BLaER1 (cell line): ENCODE measurements at regions not wholly inside any gene's neighbourhood (a gene's known extent, or its start where the extent isn't known, plus 50 kb on each side); places are given as distances from the start of the nearest gene placed in this dataset.
"Not testable (repeated sequence)": the region's sequence is repeated elsewhere in the genome, so short reads cannot be mapped to it uniquely, and the experiment has no call there.

Experiments used
- H3K27ac ChIP-seq: shearing (Covaris generic); formaldehyde crosslinking; 2 replicates; pipeline ENCODE4 v1.8.1; 2022
- H3K27me3 ChIP-seq: shearing (Covaris generic); formaldehyde crosslinking; 2 replicates; pipeline ENCODE4 v1.8.1; 2022
- H3K36me3 ChIP-seq: shearing (Covaris generic); formaldehyde crosslinking; 2 replicates; pipeline ENCODE4 v1.8.1; 2022
- H3K4me1 ChIP-seq: shearing (Covaris generic); formaldehyde crosslinking; 2 replicates; pipeline ENCODE4 v1.8.1; 2022
- H3K4me2 ChIP-seq: shearing (Covaris generic); formaldehyde crosslinking; 2 replicates; pipeline ENCODE4 v1.8.1; 2022
- H3K4me3 ChIP-seq: shearing (Covaris generic); formaldehyde crosslinking; 2 replicates; pipeline ENCODE4 v1.8.1; 2022
- H3K9ac ChIP-seq: shearing (Covaris generic); formaldehyde crosslinking; 2 replicates; pipeline ENCODE4 v1.8.1; 2022
- H3K9me3 ChIP-seq: shearing (Covaris generic); formaldehyde crosslinking; 2 replicates; pipeline ENCODE4 v1.8.1; 2022
- H4K20me1 ChIP-seq: shearing (Covaris generic); formaldehyde crosslinking; 2 replicates; pipeline ENCODE4 v1.8.1; 2022
- Cebpa-rat ChIP-seq: shearing (Covaris generic); IDR thresholded peaks from 2 replicates; pipeline ENCODE4 v1.8.1; 2022

- no peak overlapping the region for H3K4me3 ChIP-seq
- no peak overlapping the region for H3K27ac ChIP-seq
- TF ChIP-seq Cebpa-rat: no peak
- no peaks in the 10 kb centered on the region for H3K4me1 ChIP-seq
- H3K9ac ChIP-seq: no peak overlapping the region
- H3K36me3 ChIP-seq: no peaks in the 10 kb centered on the region
- H4K20me1 ChIP-seq: no peaks in the 10 kb centered on the region
- H3K4me2 ChIP-seq: no peak overlapping the region
- H3K9me3 ChIP-seq: no peaks in the 10 kb centered on the region
- H3K27me3 ChIP-seq: no peaks in the 10 kb centered on the region
Observed at GRCh38 chr3:110512961-110513360, 558.7 kb upstream of the NECTIN3 start.

DNA sequence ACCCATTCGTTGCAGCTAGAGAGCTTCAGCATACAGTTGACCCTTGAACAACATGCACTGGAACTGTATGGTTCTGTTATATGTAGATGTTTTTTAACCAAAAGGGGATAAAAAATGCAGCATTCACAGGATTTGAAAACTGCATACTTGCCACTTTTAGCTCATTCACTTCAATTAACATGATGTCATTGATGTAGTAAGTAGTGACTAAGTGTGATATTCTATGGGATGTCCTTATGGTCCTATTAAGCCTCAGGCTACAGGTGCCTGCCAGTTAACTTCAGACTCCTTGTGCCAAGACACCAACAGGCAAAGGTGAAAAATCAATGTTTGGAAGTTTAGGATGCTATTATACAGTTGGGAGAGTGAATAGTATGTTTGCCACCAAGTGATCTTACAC, 553.6 kb upstream of the NECTIN3 start:
- Histone ChIP-seq H3K27ac (no peak overlapping the region), H3K4me2 (no peak overlapping the region), H3K36me3 (no peaks in the 10 kb centered on the region), H3K9me3 (no peaks in the 10 kb centered on the region), H3K4me1 (no peaks in the 10 kb centered on the region), H3K27me3 (no peaks in the 10 kb centered on the region), H3K4me3 (no peak overlapping the region), H3K9ac (no peak overlapping the region), H4K20me1 (no peaks in the 10 kb centered on the region)
- no peak for TF ChIP-seq Cebpa-rat

DNA sequence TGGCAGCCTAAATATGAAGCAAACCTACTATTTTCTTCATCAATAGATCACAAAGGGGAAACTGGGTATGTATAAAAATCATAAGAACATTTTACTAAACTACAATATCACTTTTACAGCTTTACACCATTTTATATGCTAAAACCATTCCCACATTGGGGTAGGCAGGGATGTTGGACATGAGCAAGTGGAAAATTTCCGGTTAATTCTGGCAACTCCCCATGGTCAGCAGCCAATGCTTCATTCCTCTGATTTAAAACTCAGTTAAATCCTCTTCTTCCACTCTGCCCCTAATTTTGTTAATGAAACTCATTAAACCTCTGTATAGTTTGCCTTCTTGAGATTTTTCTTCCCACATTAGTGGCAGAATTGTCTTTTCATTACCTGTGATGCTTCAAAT, 552.5 kb upstream of the NECTIN3 start:
- H3K4me1 ChIP-seq: no peaks in the 10 kb centered on the region
- no peak overlapping the region for H3K9ac ChIP-seq
- H3K4me2 ChIP-seq: no peak overlapping the region
- no peaks in the 10 kb centered on the region for H3K36me3 ChIP-seq
- H3K27me3 ChIP-seq: no peaks in the 10 kb centered on the region
- no peak for TF ChIP-seq Cebpa-rat
- no peak overlapping the region for H3K27ac ChIP-seq
- no peaks in the 10 kb centered on the region for H4K20me1 ChIP-seq
- H3K9me3 ChIP-seq: no peaks in the 10 kb centered on the region
- no peak overlapping the region for H3K4me3 ChIP-seq

DNA sequence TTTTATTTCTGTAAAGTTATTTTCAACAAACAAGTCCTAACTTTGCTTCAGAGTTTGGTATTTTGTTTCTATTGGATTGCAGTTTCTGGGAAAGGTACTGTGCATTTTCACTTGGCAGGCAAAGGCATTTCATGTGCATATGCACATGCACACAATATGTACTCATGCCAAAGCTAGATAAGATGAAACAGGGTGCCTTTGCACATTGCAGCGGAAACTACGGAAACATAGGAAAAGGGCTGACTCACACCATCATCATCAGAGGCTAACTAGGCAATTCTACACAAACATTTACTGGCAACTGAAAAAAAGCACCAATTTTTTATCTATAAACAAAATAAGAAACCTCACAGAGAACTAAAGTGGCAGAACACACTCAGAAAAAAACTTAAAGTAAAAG, 550.6 kb upstream of the NECTIN3 start:
- no peak overlapping the region for H3K27ac ChIP-seq
- no peaks in the 10 kb centered on the region for H4K20me1 ChIP-seq
- H3K36me3 ChIP-seq: no peaks in the 10 kb centered on the region
- no peak overlapping the region for H3K4me3 ChIP-seq
- H3K4me1 ChIP-seq: no peaks in the 10 kb centered on the region
- H3K9me3 ChIP-seq: no peaks in the 10 kb centered on the region
- no peak overlapping the region for H3K9ac ChIP-seq
- no peaks in the 10 kb centered on the region for H3K27me3 ChIP-seq
- no peak overlapping the region for H3K4me2 ChIP-seq
- no peak for TF ChIP-seq Cebpa-rat

DNA sequence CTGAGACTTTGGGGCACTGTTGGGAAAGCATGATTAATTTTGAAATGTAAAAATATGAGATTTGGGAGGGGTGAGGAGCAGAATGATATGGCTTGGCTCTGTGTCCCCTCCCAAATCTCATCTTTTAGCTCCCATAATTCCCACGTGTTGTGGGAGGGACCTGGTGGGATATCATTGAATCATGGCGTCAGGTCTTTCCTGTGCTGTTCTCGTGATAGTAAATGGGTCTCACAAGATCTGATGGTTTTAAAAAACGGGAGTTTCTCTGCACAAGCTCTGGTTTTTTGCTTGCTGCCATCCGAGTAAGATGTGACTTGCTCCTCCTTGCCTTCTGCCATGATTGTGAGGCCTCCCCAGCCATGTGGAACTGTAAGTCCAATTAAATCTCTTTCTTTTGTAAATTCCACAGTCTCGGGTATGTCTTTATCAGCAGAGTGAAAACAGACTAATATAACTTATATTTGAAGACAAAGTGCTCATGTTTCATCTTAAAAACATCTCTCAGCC, 546.0 kb upstream of the NECTIN3 start:
- H3K4me2 ChIP-seq, H3K36me3 ChIP-seq, H3K4me3 ChIP-seq, H3K27me3 ChIP-seq, H3K9me3 ChIP-seq, H3K9ac ChIP-seq, H3K27ac ChIP-seq, H3K4me1 ChIP-seq, H4K20me1 ChIP-seq: not testable (repeated sequence)

DNA sequence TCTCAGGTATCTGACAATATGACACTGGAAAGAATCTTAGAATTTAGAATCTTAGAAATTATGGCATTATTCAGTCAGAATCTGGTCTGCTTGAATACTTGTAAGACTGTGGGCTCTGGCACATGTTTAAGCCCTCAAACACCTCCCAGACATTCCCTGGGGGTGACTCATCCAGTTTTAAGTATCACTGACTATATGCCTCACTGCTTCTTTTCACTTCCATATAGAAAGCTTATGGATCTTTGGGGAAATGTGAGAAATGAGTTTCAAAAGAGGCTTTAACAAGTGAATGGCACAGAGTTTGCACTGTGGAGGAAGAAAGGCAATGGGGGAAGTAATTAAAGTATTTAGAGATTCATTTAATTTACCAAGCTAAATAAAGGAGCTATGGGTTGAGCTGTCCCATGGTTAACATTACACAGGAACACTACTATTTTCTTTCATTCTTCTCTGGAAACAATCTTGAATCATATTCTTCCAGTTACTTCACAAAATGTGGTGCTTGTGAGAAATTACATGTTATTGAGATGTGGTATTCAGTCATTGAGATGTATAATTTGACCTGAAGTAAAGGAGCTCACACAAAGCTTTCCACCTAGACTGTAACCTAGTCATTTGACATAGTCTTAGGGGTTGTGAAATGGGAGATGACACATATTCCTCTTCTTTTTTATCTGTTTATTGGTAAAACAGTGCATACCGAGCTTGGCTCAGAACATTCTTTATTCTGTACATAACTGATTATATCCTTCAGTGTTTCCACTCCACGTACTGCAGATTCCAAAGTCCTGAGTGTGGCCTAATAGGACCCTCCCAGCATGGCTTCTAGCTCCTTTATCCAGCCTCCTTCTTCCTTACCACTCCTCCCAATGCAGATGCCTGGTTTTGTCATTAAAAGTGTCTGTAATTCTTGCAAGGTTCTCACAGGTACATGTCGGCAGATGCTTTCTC, 544.6 kb upstream of the NECTIN3 start:
- Histone ChIP-seq H3K9me3 (no peaks in the 10 kb centered on the region), H3K27ac (no peak overlapping the region), H3K9ac (no peak overlapping the region), H3K4me3 (no peak overlapping the region), H3K4me2 (no peak overlapping the region), H4K20me1 (no peaks in the 10 kb centered on the region), H3K36me3 (no peaks in the 10 kb centered on the region), H3K4me1 (no peaks in the 10 kb centered on the region), H3K27me3 (no peaks in the 10 kb centered on the region)
- no peak for TF ChIP-seq Cebpa-rat

GRCh38 chr3:110528305-110529121, 543.1 kb upstream of the NECTIN3 start:
- no peak for TF ChIP-seq Cebpa-rat
- no peaks in the 10 kb centered on the region for H3K9me3 ChIP-seq

GRCh38 chr3:110530902-110531301, 540.7 kb upstream of the NECTIN3 start:
- Histone ChIP-seq H3K4me3 (no peak overlapping the region), H3K36me3 (no peaks in the 10 kb centered on the region), H3K4me2 (no peak overlapping the region), H3K9me3 (no peaks in the 10 kb centered on the region), H3K27me3 (no peaks in the 10 kb centered on the region), H3K9ac (no peak overlapping the region), H3K4me1 (no peaks in the 10 kb centered on the region), H4K20me1 (no peaks in the 10 kb centered on the region), H3K27ac (no peak overlapping the region)
- TF ChIP-seq Cebpa-rat: no peak

More at GRCh38 chr3:110528305-110529121, 543.1 kb upstream of the NECTIN3 start:
- no peaks in the 10 kb centered on the region for H3K27me3 ChIP-seq
- H3K27ac ChIP-seq: no peak overlapping the region
- no peak overlapping the region for H3K4me3 ChIP-seq
- H3K4me2 ChIP-seq: no peak overlapping the region
- H3K9ac ChIP-seq: no peak overlapping the region
- no peaks in the 10 kb centered on the region for H3K4me1 ChIP-seq
- no peaks in the 10 kb centered on the region for H4K20me1 ChIP-seq
- no peaks in the 10 kb centered on the region for H3K36me3 ChIP-seq

- Histone ChIP-seq H3K4me3 (no peak overlapping the region), H4K20me1 (no peaks in the 10 kb centered on the region)
- TF ChIP-seq Cebpa-rat: no peak
Observed at GRCh38 chr3:110533089-110533488, 538.5 kb upstream of the NECTIN3 start.

More at GRCh38 chr3:110533089-110533488, 538.5 kb upstream of the NECTIN3 start:
- no peak overlapping the region for H3K9ac ChIP-seq
- no peak overlapping the region for H3K27ac ChIP-seq
- H3K36me3 ChIP-seq: no peaks in the 10 kb centered on the region
- no peak overlapping the region for H3K4me2 ChIP-seq
- H3K4me1 ChIP-seq: no peaks in the 10 kb centered on the region
- H3K9me3 ChIP-seq: no peaks in the 10 kb centered on the region
- H3K27me3 ChIP-seq: no peaks in the 10 kb centered on the region
